ENCODE measurements at regions not wholly inside any gene's neighbourhood (a gene's known extent, or its start where the extent isn't known, plus 50 kb on each side); places are given as distances from the start of the nearest gene placed in this dataset.

DNA sequence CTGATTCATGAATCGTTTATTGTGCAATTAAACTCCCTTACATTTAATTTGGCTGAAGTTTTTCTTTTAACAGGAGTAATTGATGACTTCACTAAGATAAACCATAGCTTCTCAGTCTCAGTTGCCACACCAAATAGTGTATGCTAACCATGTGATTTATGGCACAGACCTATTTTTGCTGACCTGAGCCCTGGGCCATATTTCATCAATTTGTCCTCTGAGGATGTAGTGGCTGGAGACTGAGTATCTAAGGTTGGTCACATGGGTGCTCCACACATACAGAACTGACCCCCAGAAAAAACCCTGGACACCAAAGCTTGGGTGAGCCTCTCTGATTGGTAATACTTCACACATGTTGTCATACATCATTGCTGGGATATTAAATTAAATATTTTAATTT is 255.1 kb downstream of the NEDD1 start:
- TF ChIP-seq, protein P1, sequence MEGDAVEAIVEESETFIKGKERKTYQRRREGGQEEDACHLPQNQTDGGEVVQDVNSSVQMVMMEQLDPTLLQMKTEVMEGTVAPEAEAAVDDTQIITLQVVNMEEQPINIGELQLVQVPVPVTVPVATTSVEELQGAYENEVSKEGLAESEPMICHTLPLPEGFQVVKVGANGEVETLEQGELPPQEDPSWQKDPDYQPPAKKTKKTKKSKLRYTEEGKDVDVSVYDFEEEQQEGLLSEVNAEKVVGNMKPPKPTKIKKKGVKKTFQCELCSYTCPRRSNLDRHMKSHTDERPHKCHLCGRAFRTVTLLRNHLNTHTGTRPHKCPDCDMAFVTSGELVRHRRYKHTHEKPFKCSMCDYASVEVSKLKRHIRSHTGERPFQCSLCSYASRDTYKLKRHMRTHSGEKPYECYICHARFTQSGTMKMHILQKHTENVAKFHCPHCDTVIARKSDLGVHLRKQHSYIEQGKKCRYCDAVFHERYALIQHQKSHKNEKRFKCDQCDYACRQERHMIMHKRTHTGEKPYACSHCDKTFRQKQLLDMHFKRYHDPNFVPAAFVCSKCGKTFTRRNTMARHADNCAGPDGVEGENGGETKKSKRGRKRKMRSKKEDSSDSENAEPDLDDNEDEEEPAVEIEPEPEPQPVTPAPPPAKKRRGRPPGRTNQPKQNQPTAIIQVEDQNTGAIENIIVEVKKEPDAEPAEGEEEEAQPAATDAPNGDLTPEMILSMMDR (CRISPR knock-in tag; IDR thresholded peaks at IDR 0.05), result no peak
- TF ChIP-seq ARID2 (CRISPR knock-in tag; IDR thresholded peaks at IDR 0.05; ENCODE audit: borderline replicate concordance) (no peak), PHF21A (CRISPR knock-in tag; IDR thresholded peaks at IDR 0.05) (no peak), ZZZ3 (CRISPR knock-in tag; IDR thresholded peaks at IDR 0.05; ENCODE audit: borderline replicate concordance) (no peak)
- TF ChIP-seq, protein P2, sequence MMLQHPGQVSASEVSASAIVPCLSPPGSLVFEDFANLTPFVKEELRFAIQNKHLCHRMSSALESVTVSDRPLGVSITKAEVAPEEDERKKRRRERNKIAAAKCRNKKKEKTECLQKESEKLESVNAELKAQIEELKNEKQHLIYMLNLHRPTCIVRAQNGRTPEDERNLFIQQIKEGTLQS (CRISPR knock-in tag; IDR thresholded peaks at IDR 0.05), result no peak
